ENCODE measurements at regions not wholly inside any gene's neighbourhood (a gene's known extent, or its start where the extent isn't known, plus 50 kb on each side); places are given as distances from the start of the nearest gene placed in this dataset.

GRCh38 chr2:176747506-176747905 is 465.1 kb upstream of the HNRNPA3 start:
- DNase-seq, result no peak

- no peak for DNase-seq
Measured at GRCh38 chr2:176747928-176748327, 464.7 kb upstream of the HNRNPA3 start.

GRCh38 chr2:176748662-176749061 is 463.9 kb upstream of the HNRNPA3 start:
- DNase-seq, result no peak

- no peak for DNase-seq
Measured at GRCh38 chr2:176751314-176752227, 461.0 kb upstream of the HNRNPA3 start.

- DNase-seq, result no peak
Measured at GRCh38 chr2:176752295-176752694, 460.3 kb upstream of the HNRNPA3 start.

- no peak for DNase-seq
Measured at GRCh38 chr2:176753205-176753604, 459.4 kb upstream of the HNRNPA3 start.

GRCh38 chr2:176753752-176754474 is 458.7 kb upstream of the HNRNPA3 start:
- DNase-seq, result no peak

GRCh38 chr2:176755537-176756135 is 457.0 kb upstream of the HNRNPA3 start:
- DNase-seq, result no peak

GRCh38 chr2:176758426-176758825 is 454.2 kb upstream of the HNRNPA3 start:
- DNase-seq, result no peak

GRCh38 chr2:176760439-176760838 is 452.2 kb upstream of the HNRNPA3 start:
- DNase-seq, result no peak

- DNase-seq, result no peak
Measured at GRCh38 chr2:176763130-176763529, 449.5 kb upstream of the HNRNPA3 start.

- DNase-seq, result no peak
Measured at GRCh38 chr2:176763851-176764404, 448.7 kb upstream of the HNRNPA3 start.

GRCh38 chr2:176764921-176765320 is 447.7 kb upstream of the HNRNPA3 start:
- no peak for DNase-seq

- no peak for DNase-seq
Measured at GRCh38 chr2:176766005-176766404, 446.6 kb upstream of the HNRNPA3 start.

GRCh38 chr2:176768185-176768584 is 444.4 kb upstream of the HNRNPA3 start:
- no peak for DNase-seq

GRCh38 chr2:176769021-176769420 is 443.6 kb upstream of the HNRNPA3 start:
- DNase-seq, result no peak

- no peak for DNase-seq
Measured at GRCh38 chr2:176769499-176770370, 442.9 kb upstream of the HNRNPA3 start.

- no peak for DNase-seq
Measured at GRCh38 chr2:176772816-176773215, 439.8 kb upstream of the HNRNPA3 start.

- no peak for DNase-seq
Measured at GRCh38 chr2:176774766-176775451, 437.7 kb upstream of the HNRNPA3 start.

GRCh38 chr2:176777262-176777661 is 435.3 kb upstream of the HNRNPA3 start:
- DNase-seq, result no peak

GRCh38 chr2:176779917-176780316 is 432.7 kb upstream of the HNRNPA3 start:
- no peak for DNase-seq

- DNase-seq, result no peak
Measured at GRCh38 chr2:176780348-176780747, 432.2 kb upstream of the HNRNPA3 start.

Data from GDM1 (cell line).